SK-N-SH treated with all-trans-retinoic acid at 6 μM for 48 hours (cell line): ENCODE measurements at regions not wholly inside any gene's neighbourhood (a gene's known extent, or its start where the extent isn't known, plus 50 kb on each side); places are given as distances from the start of the nearest gene placed in this dataset.

ENCODE experiments used
- ATAC-seq: fragments of 200-7000 bp; cut with Tn5 transposase; 3 replicates; pipeline ENCODE4 v1.9.1; 2020; ENCODE audit warnings: mild to moderate bottlenecking, moderate library complexity
- ARNTL ChIP-seq: fragments of 450-650 bp; formaldehyde crosslinking; IDR thresholded peaks from 2 replicates; pipeline ENCODE4 v1.5.0; 2020; ENCODE audit warnings: low read depth, mild to moderate bottlenecking, moderate library complexity, borderline replicate concordance
- BACH2 ChIP-seq: fragments of 250-450 bp; sonication (Bioruptor Pico); IDR thresholded peaks from 2 replicates; pipeline ENCODE4 v1.9.0; 2021; ENCODE audit warnings: mild to moderate bottlenecking, borderline replicate concordance
- CREB5 ChIP-seq: fragments of 250-450 bp; sonication (Bioruptor Pico); IDR thresholded peaks from 2 replicates; pipeline ENCODE4 v1.5.1; 2020; ENCODE audit warnings: low read depth, mild to moderate bottlenecking, moderate library complexity
- CSDC2 ChIP-seq: fragments of 250-450 bp; sonication (Bioruptor Pico); IDR thresholded peaks from 2 replicates; pipeline ENCODE4 v1.5.0; 2020; ENCODE audit warnings: mild to moderate bottlenecking, moderate library complexity
- CSRNP3 ChIP-seq: fragments of 250-450 bp; sonication (Bioruptor Pico); IDR thresholded peaks from 2 replicates; pipeline ENCODE4 v1.5.1; 2021; ENCODE audit warnings: mild to moderate bottlenecking, moderate library complexity
- ESRRG ChIP-seq: fragments of 250-450 bp; sonication (Bioruptor Pico); IDR thresholded peaks from 2 replicates; pipeline ENCODE4 v1.6.1; 2021; ENCODE audit warnings: mild to moderate bottlenecking
- GLIS3 ChIP-seq: fragments of 250-450 bp; sonication (Bioruptor Pico); IDR thresholded peaks from 2 replicates; pipeline ENCODE4 v1.5.0; 2020; ENCODE audit warnings: mild to moderate bottlenecking, moderate library complexity
- PATZ1 ChIP-seq: fragments of 250-450 bp; sonication (Bioruptor Pico); IDR thresholded peaks from 2 replicates; pipeline ENCODE4 v1.8.0; 2020; ENCODE audit warnings: mild to moderate bottlenecking, moderate library complexity, borderline replicate concordance
- POU6F1 ChIP-seq: fragments of 250-450 bp; sonication (Bioruptor Pico); IDR thresholded peaks from 2 replicates; pipeline ENCODE4 v1.8.0; 2021; ENCODE audit warnings: low read depth, mild to moderate bottlenecking, moderate library complexity, borderline replicate concordance
- PPARA ChIP-seq: fragments of 250-450 bp; sonication (Bioruptor Pico); IDR thresholded peaks from 2 replicates; pipeline ENCODE4 v1.5.0; 2020; ENCODE audit warnings: mild to moderate bottlenecking, borderline replicate concordance
- SNAI2 ChIP-seq: fragments of 250-450 bp; sonication (Bioruptor Pico); IDR thresholded peaks from 2 replicates; pipeline ENCODE4 v1.5.0; 2020; ENCODE audit warnings: mild to moderate bottlenecking, moderate library complexity
- TOX ChIP-seq: fragments of 250-450 bp; sonication (Bioruptor Pico); IDR thresholded peaks from 2 replicates; pipeline ENCODE4 v1.8.0; 2021; ENCODE audit warnings: mild to moderate bottlenecking, moderate library complexity, borderline replicate concordance
- TSHZ2 ChIP-seq: fragments of 250-450 bp; sonication (Bioruptor Pico); IDR thresholded peaks from 2 replicates; pipeline ENCODE4 v1.5.0; 2020; ENCODE audit warnings: mild to moderate bottlenecking, moderate library complexity
- ZC3H10 ChIP-seq: fragments of 250-450 bp; sonication (Bioruptor Pico); IDR thresholded peaks from 2 replicates; pipeline ENCODE4 v1.5.1; 2021; ENCODE audit warnings: mild to moderate bottlenecking, moderate library complexity
- ZFP3 ChIP-seq: fragments of 250-450 bp; sonication (Bioruptor Pico); IDR thresholded peaks from 2 replicates; pipeline ENCODE4 v1.5.0; 2020; ENCODE audit warnings: mild to moderate bottlenecking, moderate library complexity
- ZNF70 ChIP-seq: fragments of 450-650 bp; formaldehyde crosslinking; IDR thresholded peaks from 2 replicates; pipeline ENCODE4 v1.5.0; 2020; ENCODE audit warnings: mild to moderate bottlenecking, moderate library complexity
- ZNF8 ChIP-seq: fragments of 450-650 bp; formaldehyde crosslinking; IDR thresholded peaks from 2 replicates; pipeline ENCODE4 v1.5.0; 2020; ENCODE audit warnings: mild to moderate bottlenecking, moderate library complexity

- TF ChIP-seq SNAI2 (no peak), GLIS3 (CRISPR knock-in tag) (no peak), CREB5 (CRISPR knock-in tag) (no peak), ESRRG (CRISPR knock-in tag) (no peak), PATZ1 (no peak), CSRNP3 (CRISPR knock-in tag) (no peak), ZNF70 (CRISPR knock-in tag) (no peak), POU6F1 (CRISPR knock-in tag) (no peak), ZFP3 (CRISPR knock-in tag) (no peak), ARNTL (CRISPR knock-in tag) (no peak), ZNF8 (CRISPR knock-in tag) (no peak), ZC3H10 (CRISPR knock-in tag) (no peak), TSHZ2 (CRISPR knock-in tag) (no peak), CSDC2 (CRISPR knock-in tag) (no peak), BACH2 (CRISPR knock-in tag) (no peak)
- TF ChIP-seq, all 23 proteins: peak for 0
- ATAC-seq: peak; percentile 82
These were observed 77.6 kb upstream of the PCDH18 start for GRCh38 chr4:137609718-137610430.

GRCh38 chr4:137608085-137608484 lies 75.8 kb upstream of the PCDH18 start:
- no peak for TF ChIP-seq PPARA (CRISPR knock-in tag)
- TF ChIP-seq CREB5 (CRISPR knock-in tag): no peak
- no peak for TF ChIP-seq CSRNP3 (CRISPR knock-in tag)
- no peak for TF ChIP-seq GLIS3 (CRISPR knock-in tag)
- no peak for TF ChIP-seq ZC3H10 (CRISPR knock-in tag)
- no peak for TF ChIP-seq TOX (CRISPR knock-in tag)
- no peak for TF ChIP-seq PATZ1
- TF ChIP-seq ZNF8 (CRISPR knock-in tag): no peak
- ATAC-seq: no peak
